ENCODE measurements at regions not wholly inside any gene's neighbourhood (a gene's known extent, or its start where the extent isn't known, plus 50 kb on each side); places are given as distances from the start of the nearest gene placed in this dataset.

DNA sequence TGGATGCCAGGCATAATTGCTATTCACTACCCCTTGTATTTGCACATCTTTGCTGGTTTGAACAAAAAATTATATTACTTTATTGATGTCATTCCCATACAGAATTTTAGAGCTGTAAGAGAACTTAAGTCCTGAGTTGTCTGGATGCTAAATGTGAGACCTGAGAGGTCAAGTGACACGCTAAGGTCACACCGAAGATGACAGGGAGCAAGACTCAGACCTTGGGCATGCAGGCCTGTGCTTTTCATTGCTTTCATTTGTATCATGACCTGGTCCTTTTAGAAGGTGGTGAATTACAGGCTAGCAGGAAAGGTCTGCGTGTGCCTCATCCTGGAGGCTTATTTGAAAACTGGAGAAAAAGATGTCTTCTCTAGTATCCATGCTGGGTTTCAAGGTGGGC is 312.0 kb upstream of the RASGRP1 start:
- H3K9me3 ChIP-seq (ENCODE audit: control insufficient read depth, insufficient read depth, low read depth, low read length): no peaks in the 10 kb centered on the region
- intact Hi-C loops (cut with micrococcal nuclease; ENCODE audit: unreplicated experiment): no loop called here
- H3K4me1 ChIP-seq (ENCODE audit: control insufficient read depth, insufficient read depth, low read length): peaks cover 4% of the 10 kb centered on the region; the same call in 1 of the 2 replicates
- no peak for DNase-seq (ENCODE audit: low read depth, low spot score)
- no peak for TF ChIP-seq SIN3A (IDR thresholded peaks at IDR 0.05; ENCODE audit: borderline replicate concordance, insufficient read depth, low read depth, low read length)
- no peak for TF ChIP-seq TCF7L2 (IDR thresholded peaks at IDR 0.05; ENCODE audit: low read depth, low read length)
- TF ChIP-seq REST (IDR thresholded peaks at IDR 0.05; ENCODE audit: insufficient read depth in 1 of 2, low read depth in 2 of 2, low read length in 1 of 2): no peak
- TF ChIP-seq POLR2AphosphoS5 (IDR thresholded peaks at IDR 0.05; ENCODE audit: low read depth, low read length): no peak
- no peak for TF ChIP-seq CTCF (IDR thresholded peaks at IDR 0.05)
- BruUV-seq (replicated peaks): no TSS peak
- H3K27ac ChIP-seq (ENCODE audit: low read length): no peak overlapping the region
- in situ Hi-C loops (cut with HindIII; ENCODE audit: low pct_unique_long_range_greater_than_20kb, low sequenced_read_pairs): no loop called here
- ATAC-seq: no peak
- ChIA-PET CTCF (interaction anchor here (1.1 kb wide), 1 partner anchor 18 kb away, joined by 3 read pairs; no protein-coding TSS in a partner anchor), POLR2A (no interaction called here)
- H3K36me3 ChIP-seq (ENCODE audit: control insufficient read depth, insufficient read depth, low read length): no peaks in the 10 kb centered on the region
- no peak overlapping the region for H3K4me3 ChIP-seq (ENCODE audit: low read depth in 2 of 2, low read length in 2 of 2)
- H3K27me3 ChIP-seq (ENCODE audit: control insufficient read depth, insufficient read depth, low read length): no peaks in the 10 kb centered on the region

GRCh38 chr15:38877471-38877870 is 312.9 kb upstream of the RASGRP1 start:
- BruUV-seq (replicated peaks): no TSS peak
- in situ Hi-C loops (cut with HindIII; ENCODE audit: low pct_unique_long_range_greater_than_20kb, low sequenced_read_pairs) (no loop called here), intact Hi-C loops (cut with micrococcal nuclease; ENCODE audit: unreplicated experiment) (no loop called here)
- no peaks in the 10 kb centered on the region for H3K36me3 ChIP-seq (ENCODE audit: control insufficient read depth, insufficient read depth, low read length)
- ChIA-PET POLR2A (no interaction called here), CTCF (no interaction called here)
- ATAC-seq: no peak
- H3K27ac ChIP-seq (ENCODE audit: low read length): no peak overlapping the region
- no peak for DNase-seq (ENCODE audit: low read depth, low spot score)
- no peak overlapping the region for H3K4me3 ChIP-seq (ENCODE audit: low read depth in 2 of 2, low read length in 2 of 2)
- H3K4me1 ChIP-seq (ENCODE audit: control insufficient read depth, insufficient read depth, low read length): peaks cover 4% of the 10 kb centered on the region; the same call in 1 of the 2 replicates
- TF ChIP-seq REST (IDR thresholded peaks at IDR 0.05; ENCODE audit: insufficient read depth in 1 of 2, low read depth in 2 of 2, low read length in 1 of 2) (no peak), POLR2AphosphoS5 (IDR thresholded peaks at IDR 0.05; ENCODE audit: low read depth, low read length) (no peak), SIN3A (IDR thresholded peaks at IDR 0.05; ENCODE audit: borderline replicate concordance, insufficient read depth, low read depth, low read length) (no peak), TCF7L2 (IDR thresholded peaks at IDR 0.05; ENCODE audit: low read depth, low read length) (no peak), CTCF (IDR thresholded peaks at IDR 0.05) (no peak)
- H3K9me3 ChIP-seq (ENCODE audit: control insufficient read depth, insufficient read depth, low read depth, low read length): no peaks in the 10 kb centered on the region
- no peaks in the 10 kb centered on the region for H3K27me3 ChIP-seq (ENCODE audit: control insufficient read depth, insufficient read depth, low read length)

Measured in Panc1 (cell line).